ENCODE measurements at regions not wholly inside any gene's neighbourhood (a gene's known extent, or its start where the extent isn't known, plus 50 kb on each side); places are given as distances from the start of the nearest gene placed in this dataset.
"Not testable (repeated sequence)": the region's sequence is repeated elsewhere in the genome, so short reads cannot be mapped to it uniquely, and the experiment has no call there.

- DNase-seq = no peak
Measured at GRCh38 chr2:89834306-89834705, 1142.8 kb downstream of the RPIA start.

- DNase-seq = not testable (repeated sequence)
Measured at GRCh38 chr2:89836326-89836725, 1144.9 kb downstream of the RPIA start.

- no peak for DNase-seq
Measured at GRCh38 chr2:89837962-89838625, 1146.6 kb downstream of the RPIA start.

- not testable (repeated sequence) for DNase-seq
Measured at GRCh38 chr2:89840175-89840574, 1148.7 kb downstream of the RPIA start.

GRCh38 chr2:89840781-89841475 lies 1149.5 kb downstream of the RPIA start:
- DNase-seq = not testable (repeated sequence)

GRCh38 chr2:89841476-89841840 lies 1150.0 kb downstream of the RPIA start:
- no peak for DNase-seq

GRCh38 chr2:89842180-89842908 lies 1150.9 kb downstream of the RPIA start:
- DNase-seq = no peak

- DNase-seq = no peak
Measured at GRCh38 chr2:89844221-89844943, 1152.9 kb downstream of the RPIA start.

- no peak for DNase-seq
Measured at GRCh38 chr2:89845532-89845931, 1154.1 kb downstream of the RPIA start.

GRCh38 chr2:89848114-89848513 lies 1156.6 kb downstream of the RPIA start:
- DNase-seq = no peak

- DNase-seq = no peak
Measured at GRCh38 chr2:89848763-89849368, 1157.4 kb downstream of the RPIA start.

- DNase-seq = no peak
Measured at GRCh38 chr2:89849731-89850130, 1158.3 kb downstream of the RPIA start.

GRCh38 chr2:89850481-89850880 lies 1159.0 kb downstream of the RPIA start:
- no peak for DNase-seq

GRCh38 chr2:89850881-89851582 lies 1159.6 kb downstream of the RPIA start:
- no peak for DNase-seq

- DNase-seq = no peak
Measured at GRCh38 chr2:89851583-89851905, 1160.1 kb downstream of the RPIA start.

- not testable (repeated sequence) for DNase-seq
Measured at GRCh38 chr2:89853427-89853826, 1162.0 kb downstream of the RPIA start.

GRCh38 chr2:89855752-89856151 lies 1164.3 kb downstream of the RPIA start:
- DNase-seq = not testable (repeated sequence)

GRCh38 chr2:89856305-89856704 lies 1164.8 kb downstream of the RPIA start:
- DNase-seq = not testable (repeated sequence)

- not testable (repeated sequence) for DNase-seq
Measured at GRCh38 chr2:89862164-89862563, 1170.7 kb downstream of the RPIA start.

GRCh38 chr2:89863209-89863608 lies 1171.7 kb downstream of the RPIA start:
- not testable (repeated sequence) for DNase-seq

- not testable (repeated sequence) for DNase-seq
Measured at GRCh38 chr2:89874810-89875595, 1183.5 kb downstream of the RPIA start.
